Loucy (cell line): ENCODE measurements at regions not wholly inside any gene's neighbourhood (a gene's known extent, or its start where the extent isn't known, plus 50 kb on each side); places are given as distances from the start of the nearest gene placed in this dataset.

ENCODE experiments used
- EZH2phosphoT487 ChIP-seq: fragments of 200-600 bp; IDR thresholded peaks from 2 replicates; pipeline ENCODE4 v1.6.1; 2018; ENCODE audit warnings: antibody characterized with exemption, mild to moderate bottlenecking, moderate library complexity, borderline replicate concordance
- TF ChIP-seq, protein P1 (sequence below): fragments of 200-600 bp; sonication (generic); conservative IDR thresholded peaks from 2 replicates; pipeline ENCODE4 v1.5.1; 2014; ENCODE audit warnings: mild to moderate bottlenecking, antibody characterized with exemption, low read length

DNA sequence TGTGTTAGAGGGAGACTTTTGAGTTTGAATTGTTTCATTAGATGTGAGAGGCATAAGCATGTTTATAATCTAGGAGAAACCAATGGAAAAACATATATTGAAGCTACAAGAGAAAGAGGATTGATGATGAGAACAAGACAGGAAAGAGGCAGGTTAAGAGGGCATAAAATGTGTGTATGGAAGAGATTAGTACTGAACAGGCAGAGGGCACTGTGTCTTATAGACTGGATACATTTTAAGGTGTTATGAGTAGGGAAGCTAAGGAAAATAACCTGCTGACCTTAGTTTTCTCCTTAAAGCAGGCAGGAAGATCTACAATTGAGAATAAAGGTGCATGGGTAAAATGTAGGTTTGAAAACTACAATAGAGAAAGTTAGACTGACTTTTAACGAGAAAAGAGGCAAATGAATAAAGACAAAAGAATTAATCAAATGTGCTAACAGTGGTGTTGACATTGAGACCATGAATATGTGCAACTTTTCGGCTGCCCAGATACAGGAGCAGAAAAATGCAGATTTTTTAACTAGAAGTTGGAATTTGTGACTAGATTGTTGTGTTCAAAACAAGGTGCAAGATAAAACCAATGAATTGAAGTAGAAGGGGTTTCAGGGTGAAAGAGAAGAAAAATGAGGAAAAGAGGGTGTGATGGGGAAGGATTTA is 846.3 kb downstream of the HACE1 start:
- TF ChIP-seq, protein P1, sequence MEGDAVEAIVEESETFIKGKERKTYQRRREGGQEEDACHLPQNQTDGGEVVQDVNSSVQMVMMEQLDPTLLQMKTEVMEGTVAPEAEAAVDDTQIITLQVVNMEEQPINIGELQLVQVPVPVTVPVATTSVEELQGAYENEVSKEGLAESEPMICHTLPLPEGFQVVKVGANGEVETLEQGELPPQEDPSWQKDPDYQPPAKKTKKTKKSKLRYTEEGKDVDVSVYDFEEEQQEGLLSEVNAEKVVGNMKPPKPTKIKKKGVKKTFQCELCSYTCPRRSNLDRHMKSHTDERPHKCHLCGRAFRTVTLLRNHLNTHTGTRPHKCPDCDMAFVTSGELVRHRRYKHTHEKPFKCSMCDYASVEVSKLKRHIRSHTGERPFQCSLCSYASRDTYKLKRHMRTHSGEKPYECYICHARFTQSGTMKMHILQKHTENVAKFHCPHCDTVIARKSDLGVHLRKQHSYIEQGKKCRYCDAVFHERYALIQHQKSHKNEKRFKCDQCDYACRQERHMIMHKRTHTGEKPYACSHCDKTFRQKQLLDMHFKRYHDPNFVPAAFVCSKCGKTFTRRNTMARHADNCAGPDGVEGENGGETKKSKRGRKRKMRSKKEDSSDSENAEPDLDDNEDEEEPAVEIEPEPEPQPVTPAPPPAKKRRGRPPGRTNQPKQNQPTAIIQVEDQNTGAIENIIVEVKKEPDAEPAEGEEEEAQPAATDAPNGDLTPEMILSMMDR, result no peak
- no peak for TF ChIP-seq EZH2phosphoT487
